ENCODE measurements at regions not wholly inside any gene's neighbourhood (a gene's known extent, or its start where the extent isn't known, plus 50 kb on each side); places are given as distances from the start of the nearest gene placed in this dataset.

- no peaks in the 10 kb centered on the region for H3K27me3 Mint-ChIP-seq (ENCODE audit: insufficient read depth, low read depth, poor library complexity)
- no peak overlapping the region for H2AFZ ChIP-seq
- ATAC-seq (no peak), DNase-seq (ENCODE audit: low spot score) (no peak)
- H3K4me3 Mint-ChIP-seq = no peak overlapping the region
- no peaks in the 10 kb centered on the region for H3K9me3 Mint-ChIP-seq
- no peaks in the 10 kb centered on the region for H3K4me1 Mint-ChIP-seq
- no peaks in the 10 kb centered on the region for H4K20me1 ChIP-seq (replicated peaks; ENCODE audit: insufficient read depth)
- H3K4me2 ChIP-seq = no peak overlapping the region
- H3K4me1 ChIP-seq (ENCODE audit: insufficient read depth) = no peaks in the 10 kb centered on the region
- no peak overlapping the region for H3K27ac ChIP-seq (ENCODE audit: low read depth)
- H3K79me2 ChIP-seq (replicated peaks; ENCODE audit: insufficient read depth) = no peaks in the 10 kb centered on the region
- H3F3A ChIP-seq (replicated peaks; ENCODE audit: low read depth) = no peaks in the 10 kb centered on the region
- H3K4me3 ChIP-seq = no peak overlapping the region
- TF ChIP-seq EZH2phosphoT487 (IDR thresholded peaks at IDR 0.05; ENCODE audit: unreplicated experiment) = no peak
- no peaks in the 10 kb centered on the region for H3K36me3 ChIP-seq (ENCODE audit: insufficient read depth)
- H3K27ac Mint-ChIP-seq = no peak overlapping the region
- H3K9me2 ChIP-seq (ENCODE audit: insufficient read depth) = no peaks in the 10 kb centered on the region
- H3K27me3 ChIP-seq (ENCODE audit: insufficient read depth) = no peaks in the 10 kb centered on the region
- H3K36me3 Mint-ChIP-seq (ENCODE audit: low read depth) = no peaks in the 10 kb centered on the region
Measured at GRCh38 chr10:91354166-91355075, 55.7 kb upstream of the HECTD2 start.

- Mint-ChIP-seq H3K4me3 (no peak overlapping the region), H3K27me3 (ENCODE audit: insufficient read depth, low read depth, poor library complexity) (no peaks in the 10 kb centered on the region), H3K36me3 (ENCODE audit: low read depth) (no peaks in the 10 kb centered on the region), H3K9me3 (no peaks in the 10 kb centered on the region), H3K27ac (no peak overlapping the region), H3K4me1 (no peaks in the 10 kb centered on the region)
- no peaks in the 10 kb centered on the region for H3K36me3 ChIP-seq (ENCODE audit: insufficient read depth)
- no peaks in the 10 kb centered on the region for H3K4me1 ChIP-seq (ENCODE audit: insufficient read depth)
- H3K27me3 ChIP-seq (ENCODE audit: insufficient read depth) = no peaks in the 10 kb centered on the region
- H4K20me1 ChIP-seq (replicated peaks; ENCODE audit: insufficient read depth) = no peaks in the 10 kb centered on the region
- no peak overlapping the region for H2AFZ ChIP-seq
- no peaks in the 10 kb centered on the region for H3F3A ChIP-seq (replicated peaks; ENCODE audit: low read depth)
- no peak overlapping the region for H3K4me3 ChIP-seq
- ATAC-seq (no peak), DNase-seq (ENCODE audit: low spot score) (no peak)
- no peak overlapping the region for H3K4me2 ChIP-seq
- no peaks in the 10 kb centered on the region for H3K79me2 ChIP-seq (replicated peaks; ENCODE audit: insufficient read depth)
- no peak overlapping the region for H3K27ac ChIP-seq (ENCODE audit: low read depth)
- H3K9me2 ChIP-seq (ENCODE audit: insufficient read depth) = no peaks in the 10 kb centered on the region
- TF ChIP-seq REST (IDR thresholded peaks at IDR 0.05; ENCODE audit: unreplicated experiment) (no peak), JUNB (IDR thresholded peaks at IDR 0.05; ENCODE audit: unreplicated experiment) (no peak), ZNF462 (CRISPR knock-in tag; IDR thresholded peaks at IDR 0.05) (no peak), EZH2phosphoT487 (IDR thresholded peaks at IDR 0.05; ENCODE audit: unreplicated experiment) (no peak), ZNF114 (CRISPR knock-in tag; IDR thresholded peaks at IDR 0.05) (no peak), CTCF (conservative IDR thresholded peaks at IDR 0.05; ENCODE audit: low read depth in 2 of 2) (no peak), ZNF331 (CRISPR knock-in tag; IDR thresholded peaks at IDR 0.05; ENCODE audit: low read depth) (no peak), NANOG (IDR thresholded peaks at IDR 0.05; ENCODE audit: borderline replicate concordance) (no peak)
Measured at GRCh38 chr10:91355998-91356397, 54.1 kb upstream of the HECTD2 start.

Data from GM23338 (cell line).